B cell (primary cell): ENCODE measurements at regions not wholly inside any gene's neighbourhood (a gene's known extent, or its start where the extent isn't known, plus 50 kb on each side); places are given as distances from the start of the nearest gene placed in this dataset.

Experiments used
- ATAC-seq: fragments of 200-7000 bp; cut with Tn5 transposase; one replicate; pipeline ENCODE4 v1.10.0; 2021; ENCODE audit warnings: low read depth, mild to moderate bottlenecking, moderate number of reproducible peaks, moderate library complexity
- CTCF ChIA-PET: fragments of 350-600 bp; sonication (Branson Sonifier 250); formaldehyde crosslinking; loops from one replicate; lab custom pipeline; 2021; ENCODE audit warnings: antibody characterized with exemption, inconsistent platforms; lab: Charles Lee
- POLR2A ChIA-PET: fragments of 350-600 bp; sonication (Branson Sonifier 250); formaldehyde crosslinking; loops from one replicate; lab custom pipeline; 2021; ENCODE audit warnings: antibody characterized with exemption; lab: Charles Lee
- DNase-seq: peaks from one replicate; pipeline ENCODE4 v3.0.0; 2013
- H2AFZ ChIP-seq: 2 replicates; pipeline ENCODE4 v1.6.1; 2012; ENCODE audit warnings: mild to moderate bottlenecking, low read depth, low read length; ENCODE audit not compliant: insufficient read depth, poor library complexity, severe bottlenecking
- H3K27ac ChIP-seq, 2 donors: 1 replicate in 1 of 2; 2 replicates in 1 of 2; pipeline ENCODE4 v1.5.1; 2012 to 2013; ENCODE audit warnings: low read length in 2 of 2, mild to moderate bottlenecking in 2 of 2, moderate library complexity in 1 of 2
- H3K27me3 ChIP-seq, 4 experiments: fragments of 200-600 bp in 1 of 4; sonication (generic) in 1 of 4; replicated peaks in 1 of 4; 1 replicate in 2 of 4; 2 replicates in 2 of 4; pipeline versions ENCODE4 v1.6.1 to v1.7.0; 2013 to 2016; ENCODE audit warnings: low read length in 3 of 4, mild to moderate bottlenecking in 2 of 4, mixed read lengths in 1 of 4, moderate library complexity in 1 of 4; ENCODE audit not compliant: insufficient read depth in 4 of 4, control insufficient read depth in 3 of 4; ENCODE audit errors: control extremely low read depth in 1 of 4
- H3K36me3 ChIP-seq, 2 experiments: replicated peaks in 1 of 2; 1 replicate in 1 of 2; 2 replicates in 1 of 2; pipeline versions ENCODE4 v1.6.1 to v1.7.1; 2013; ENCODE audit warnings: low read length in 1 of 2; ENCODE audit not compliant: insufficient read depth in 2 of 2, control insufficient read depth in 1 of 2; ENCODE audit errors: control extremely low read depth in 1 of 2, extremely low read depth in 1 of 2
- H3K4me1 ChIP-seq, 2 donors: fragments of 200-600 bp in 1 of 2; sonication (generic) in 1 of 2; 1 replicate in 1 of 2; 2 replicates in 1 of 2; pipeline versions ENCODE4 v1.5.1 to v1.6.1; 2013 to 2017; ENCODE audit warnings: low read length in 2 of 2; ENCODE audit not compliant: control insufficient read depth in 2 of 2, insufficient read depth in 2 of 2
- H3K4me2 ChIP-seq: replicated peaks from 2 replicates; pipeline ENCODE3; 2012; ENCODE audit warnings: mild to moderate bottlenecking, low read depth, low read length; ENCODE audit not compliant: poor library complexity, severe bottlenecking
- H3K4me3 ChIP-seq, 5 experiments: fragments of 200-600 bp in 1 of 5; sonication (generic) in 1 of 5; 1 replicate in 3 of 5; 2 replicates in 2 of 5; pipeline versions ENCODE4 v1.5.1 to v1.7.0; 2011 to 2016; ENCODE audit warnings: low read length in 4 of 5, mild to moderate bottlenecking in 4 of 5, low read depth in 2 of 5, control low read depth in 1 of 5, moderate library complexity in 1 of 5; ENCODE audit not compliant: insufficient read depth in 1 of 5; ENCODE audit errors: control extremely low read depth in 1 of 5, extremely low read depth in 1 of 5
- H3K79me2 ChIP-seq: fragments of 200-600 bp; sonication (generic); one replicate; pipeline ENCODE4 v1.6.0; 2016; ENCODE audit warnings: low read length; ENCODE audit not compliant: control insufficient read depth, insufficient read depth
- H3K9ac ChIP-seq: fragments of 200-600 bp; sonication (generic); 2 replicates; pipeline ENCODE4 v1.6.1; 2017; ENCODE audit warnings: mild to moderate bottlenecking, low read length, moderate library complexity
- H3K9me3 ChIP-seq, 3 donors: one replicate each; pipeline versions ENCODE4 v1.6.1 to v1.7.1; 2013; ENCODE audit warnings: low read length in 2 of 3; ENCODE audit not compliant: control insufficient read depth in 2 of 3, insufficient read depth in 1 of 3; ENCODE audit errors: control extremely low read depth in 1 of 3
- H4K20me1 ChIP-seq: 2 replicates; pipeline ENCODE4 v1.6.0; 2012; ENCODE audit warnings: mild to moderate bottlenecking, low read length; ENCODE audit not compliant: insufficient read depth, control insufficient read depth, poor library complexity, severe bottlenecking
- H3K27ac Mint-ChIP-seq: one replicate; pipeline ENCODE4 v1.8.0; 2021; ENCODE audit warnings: mixed read lengths
- H3K27me3 Mint-ChIP-seq: one replicate; pipeline ENCODE4 v1.8.0; 2021; ENCODE audit warnings: mixed read lengths
- H3K4me1 Mint-ChIP-seq: one replicate; pipeline ENCODE4 v1.8.0; 2021; ENCODE audit warnings: mixed read lengths
- H3K4me3 Mint-ChIP-seq: one replicate; pipeline ENCODE4 v1.8.0; 2021; ENCODE audit warnings: mixed read lengths
- H3K9me3 Mint-ChIP-seq: one replicate; pipeline ENCODE4 v1.8.0; 2022; ENCODE audit warnings: mixed read lengths; ENCODE audit not compliant: insufficient read depth
- CTCF ChIP-seq: fragments of 200-600 bp; IDR thresholded peaks from one replicate; pipeline ENCODE4 v1.8.0; 2022; ENCODE audit warnings: antibody characterized with exemption, mild to moderate bottlenecking
- EZH2 ChIP-seq: IDR thresholded peaks from 2 replicates; pipeline ENCODE4 v1.6.1; 2012; ENCODE audit warnings: borderline replicate concordance, low read depth, mild to moderate bottlenecking, moderate library complexity, low read length; ENCODE audit not compliant: insufficient read depth, poor library complexity, severe bottlenecking
- WGBS: methylation state at CpG from one replicate; pipeline ENCODE4 v1.1.5; 2013; ENCODE audit warnings: missing lambda C conversion rate; ENCODE audit not compliant: insufficient coverage; 5-methylcytosine and 5-hydroxymethylcytosine counted together
- intact Hi-C: fragments of 100-400 bp; cut with micrococcal nuclease; formaldehyde crosslinking; loops from one replicate; pipeline ENCODE4 v1.10.0; 2022

GRCh38 chr9:673264-673965 is 168.1 kb upstream of the DMRT1 start:
- H3K27ac Mint-ChIP-seq: no peak overlapping the region
- H2AFZ ChIP-seq: no peak overlapping the region
- no CpG with 5 or more reads among the region's 9 CpGs for WGBS

More at GRCh38 chr9:673264-673965, 168.1 kb upstream of the DMRT1 start:
- H3K9ac ChIP-seq: no peak overlapping the region
- Mint-ChIP-seq H3K9me3 (peaks cover 11% of the 10 kb centered on the region), H3K4me1 (peaks cover 13% of the 10 kb centered on the region), H3K27me3 (peaks cover 4% of the 10 kb centered on the region), H3K4me3 (no peak overlapping the region)
- no peaks in the 10 kb centered on the region for H3K36me3 ChIP-seq
- TF ChIP-seq EZH2 (no peak), CTCF (no peak)
- H3K27me3 ChIP-seq: no peaks in the 10 kb centered on the region
- H4K20me1 ChIP-seq: no peaks in the 10 kb centered on the region
- H3K4me1 ChIP-seq: peaks cover 8% of the 10 kb centered on the region in 2 donors
- no peaks in the 10 kb centered on the region for H3K79me2 ChIP-seq
- intact Hi-C loops: no loop called here
- ChIA-PET CTCF (no interaction called here), POLR2A (no interaction called here)
- H3K4me3 ChIP-seq: no peak overlapping the region
- DNase-seq (no peak), ATAC-seq (no peak)
- H3K27ac ChIP-seq: no peak overlapping the region
- no peak overlapping the region for H3K4me2 ChIP-seq
- peaks cover 0 to 7% (median 5%) of the 10 kb centered on the region in 3 donors for H3K9me3 ChIP-seq
